ENCODE measurements at regions not wholly inside any gene's neighbourhood (a gene's known extent, or its start where the extent isn't known, plus 50 kb on each side); places are given as distances from the start of the nearest gene placed in this dataset.

DNA sequence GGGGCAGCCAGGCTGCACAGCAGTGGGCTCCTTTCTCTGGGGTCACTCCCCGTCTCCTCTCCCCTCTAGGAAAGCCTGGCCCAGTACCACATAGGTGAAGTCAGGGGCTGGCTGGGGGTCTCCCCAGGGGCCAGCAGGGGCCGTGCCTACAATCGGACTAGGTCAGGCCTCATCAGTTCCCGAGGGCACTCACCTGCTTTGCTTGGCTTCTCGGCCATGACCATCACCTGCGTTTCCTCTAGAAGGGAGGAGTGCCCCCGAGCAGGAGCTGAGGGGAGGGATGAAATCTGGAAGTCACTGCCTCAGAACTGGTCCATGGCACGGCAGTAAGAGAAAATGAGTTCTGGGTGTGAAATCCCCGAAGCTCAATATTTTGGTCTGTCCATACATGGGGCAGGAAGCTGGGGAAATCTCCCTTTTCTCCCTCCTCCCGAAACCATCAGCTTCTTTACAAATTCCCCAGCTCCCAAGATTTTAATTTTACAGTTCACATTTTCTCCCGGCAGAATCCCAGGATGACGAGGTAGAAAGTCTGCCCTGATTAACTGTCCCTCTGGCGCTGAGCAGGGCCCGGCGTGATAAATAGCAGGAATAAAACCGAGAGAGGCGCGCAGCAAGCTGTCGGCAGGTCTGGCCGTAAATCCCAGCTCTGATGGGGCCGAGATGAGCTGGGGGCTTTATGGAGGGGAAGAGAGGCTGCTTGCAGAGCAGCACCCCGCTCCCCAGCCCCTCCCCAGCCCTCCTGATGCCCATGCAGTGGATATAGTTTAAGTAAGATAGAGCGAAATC is 172.1 kb downstream of the RBFOX3 start:
- TF ChIP-seq, protein P1, sequence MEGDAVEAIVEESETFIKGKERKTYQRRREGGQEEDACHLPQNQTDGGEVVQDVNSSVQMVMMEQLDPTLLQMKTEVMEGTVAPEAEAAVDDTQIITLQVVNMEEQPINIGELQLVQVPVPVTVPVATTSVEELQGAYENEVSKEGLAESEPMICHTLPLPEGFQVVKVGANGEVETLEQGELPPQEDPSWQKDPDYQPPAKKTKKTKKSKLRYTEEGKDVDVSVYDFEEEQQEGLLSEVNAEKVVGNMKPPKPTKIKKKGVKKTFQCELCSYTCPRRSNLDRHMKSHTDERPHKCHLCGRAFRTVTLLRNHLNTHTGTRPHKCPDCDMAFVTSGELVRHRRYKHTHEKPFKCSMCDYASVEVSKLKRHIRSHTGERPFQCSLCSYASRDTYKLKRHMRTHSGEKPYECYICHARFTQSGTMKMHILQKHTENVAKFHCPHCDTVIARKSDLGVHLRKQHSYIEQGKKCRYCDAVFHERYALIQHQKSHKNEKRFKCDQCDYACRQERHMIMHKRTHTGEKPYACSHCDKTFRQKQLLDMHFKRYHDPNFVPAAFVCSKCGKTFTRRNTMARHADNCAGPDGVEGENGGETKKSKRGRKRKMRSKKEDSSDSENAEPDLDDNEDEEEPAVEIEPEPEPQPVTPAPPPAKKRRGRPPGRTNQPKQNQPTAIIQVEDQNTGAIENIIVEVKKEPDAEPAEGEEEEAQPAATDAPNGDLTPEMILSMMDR (IDR thresholded peaks at IDR 0.05): no peak
- Histone ChIP-seq H3K9me3 (no peaks in the 10 kb centered on the region), H3K27me3 (no peaks in the 10 kb centered on the region), H3K27ac (no peak overlapping the region), H3K36me3 (no peaks in the 10 kb centered on the region), H3K4me3 (no peak overlapping the region), H3K4me1 (no peaks in the 10 kb centered on the region)
- no peak for DNase-seq (ENCODE audit: low spot score in 2 of 2)
- intact Hi-C loops (cut with DNase I): no loop called here

DNA sequence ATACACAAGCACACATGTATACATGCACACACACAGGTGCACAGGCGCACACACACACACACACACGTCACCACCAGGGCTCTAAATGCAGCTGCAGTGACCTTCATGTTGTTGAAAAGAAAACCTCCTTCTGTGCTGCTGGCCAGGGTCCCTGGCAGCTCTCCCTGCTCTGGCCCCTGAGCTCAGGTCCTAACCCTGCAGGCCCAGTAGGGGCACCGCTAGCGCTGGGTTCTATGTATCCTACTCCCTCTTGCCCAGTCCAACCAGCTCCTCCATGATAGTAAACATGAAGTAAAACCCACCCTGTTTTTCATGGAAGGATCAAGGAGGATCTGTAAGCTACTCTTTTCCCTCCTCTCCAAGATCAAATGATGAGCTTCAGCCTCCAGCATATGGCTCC is 172.8 kb downstream of the RBFOX3 start:
- TF ChIP-seq, protein P1 (IDR thresholded peaks at IDR 0.05): no peak
- no peak for DNase-seq (ENCODE audit: low spot score in 2 of 2)
- H3K4me3 ChIP-seq: no peak overlapping the region
- intact Hi-C loops (cut with DNase I): no loop called here
- no peaks in the 10 kb centered on the region for H3K4me1 ChIP-seq
- H3K9me3 ChIP-seq: no peaks in the 10 kb centered on the region
- H3K27me3 ChIP-seq: no peaks in the 10 kb centered on the region
- H3K36me3 ChIP-seq: no peaks in the 10 kb centered on the region
- no peak overlapping the region for H3K27ac ChIP-seq

DNA sequence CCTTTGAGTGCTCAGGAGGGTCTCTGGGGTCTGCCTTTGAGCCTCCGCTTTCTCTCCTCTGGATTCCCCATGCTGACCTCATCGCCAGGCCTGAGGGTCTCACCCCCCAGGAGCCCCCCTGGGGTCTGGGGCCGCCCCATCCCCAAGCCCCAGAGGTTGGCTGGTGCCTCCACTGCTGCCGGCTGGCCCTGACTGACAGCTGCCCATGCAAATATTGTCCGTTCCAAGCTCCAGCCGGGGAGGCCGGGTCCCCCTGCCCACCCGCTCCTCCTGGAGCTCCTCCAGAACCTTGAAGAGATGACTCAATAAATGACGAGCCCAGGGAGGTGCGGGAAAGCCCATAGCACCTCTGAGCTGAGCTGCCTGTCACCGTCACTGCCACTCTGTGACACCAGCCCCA is 173.8 kb downstream of the RBFOX3 start:
- no peak for DNase-seq (ENCODE audit: low spot score in 2 of 2)
- no peaks in the 10 kb centered on the region for H3K9me3 ChIP-seq
- no peak overlapping the region for H3K4me3 ChIP-seq
- H3K4me1 ChIP-seq: no peaks in the 10 kb centered on the region
- no peak overlapping the region for H3K27ac ChIP-seq
- TF ChIP-seq, protein P1 (IDR thresholded peaks at IDR 0.05): no peak
- H3K36me3 ChIP-seq: no peaks in the 10 kb centered on the region
- intact Hi-C loops (cut with DNase I): no loop called here
- H3K27me3 ChIP-seq: no peaks in the 10 kb centered on the region

DNA sequence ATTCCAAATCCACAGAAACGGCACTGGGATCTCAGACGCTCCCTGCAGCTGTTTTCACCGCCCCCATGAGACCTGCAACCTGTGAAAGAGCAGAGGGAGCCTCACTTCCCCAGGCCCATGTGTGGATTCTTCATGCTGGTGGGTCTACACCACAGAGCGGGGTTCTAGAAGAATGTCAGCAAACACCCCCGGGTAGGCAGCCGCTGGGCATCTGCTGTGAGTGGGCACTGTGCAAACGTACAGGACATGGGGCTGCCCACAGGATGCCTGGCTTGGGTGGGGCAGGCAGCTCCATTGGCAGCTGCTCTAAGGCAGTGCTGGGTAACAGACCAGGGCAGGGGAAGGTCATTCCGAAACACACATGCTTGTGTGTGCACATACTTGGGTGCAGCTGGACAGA is 174.9 kb downstream of the RBFOX3 start:
- no peak overlapping the region for H3K27ac ChIP-seq
- DNase-seq (ENCODE audit: low spot score in 2 of 2): no peak
- intact Hi-C loops (cut with DNase I): no loop called here
- H3K27me3 ChIP-seq: no peaks in the 10 kb centered on the region
- TF ChIP-seq, protein P1 (IDR thresholded peaks at IDR 0.05): no peak
- no peaks in the 10 kb centered on the region for H3K36me3 ChIP-seq
- H3K4me1 ChIP-seq: no peaks in the 10 kb centered on the region
- no peak overlapping the region for H3K4me3 ChIP-seq
- no peaks in the 10 kb centered on the region for H3K9me3 ChIP-seq

DNA sequence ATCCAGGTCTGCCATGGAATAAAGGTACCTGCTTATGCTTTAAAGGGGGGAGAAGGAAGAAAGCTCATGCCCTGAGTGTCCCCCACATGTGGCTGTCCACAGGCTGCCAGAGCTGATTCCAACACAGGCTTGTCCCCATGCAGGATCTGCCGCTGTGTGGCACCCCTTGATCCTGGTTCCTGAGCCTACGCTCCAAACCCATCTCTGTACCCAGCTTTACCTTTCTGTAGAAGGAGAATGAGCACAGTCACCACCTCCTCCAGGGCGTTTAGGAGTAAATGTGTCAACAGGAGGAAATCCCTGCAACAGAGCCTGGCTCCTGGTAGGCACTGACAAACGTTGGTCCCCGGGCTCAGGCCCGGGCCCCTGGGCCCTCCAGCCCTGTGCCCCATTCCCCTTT is 175.6 kb downstream of the RBFOX3 start:
- Histone ChIP-seq H3K9me3 (no peaks in the 10 kb centered on the region), H3K36me3 (no peaks in the 10 kb centered on the region), H3K27ac (no peak overlapping the region), H3K4me3 (no peak overlapping the region), H3K4me1 (no peaks in the 10 kb centered on the region), H3K27me3 (no peaks in the 10 kb centered on the region)
- TF ChIP-seq, protein P1 (IDR thresholded peaks at IDR 0.05): no peak
- intact Hi-C loops (cut with DNase I): no loop called here
- DNase-seq (ENCODE audit: low spot score in 2 of 2): no peak

Measured in ascending aorta (tissue), 2 donors.